GM12878 (cell line): ENCODE measurements at regions not wholly inside any gene's neighbourhood (a gene's known extent, or its start where the extent isn't known, plus 50 kb on each side); places are given as distances from the start of the nearest gene placed in this dataset.
A peak's percentile ranks its signal among the peaks of the same experiment; 100 is the strongest.

Experiments used
- ATAC-seq: fragments of 200-7000 bp; cut with Tn5 transposase; 3 replicates; pipeline ENCODE4 v1.9.1; 2020; ENCODE audit warnings: mild to moderate bottlenecking, moderate library complexity
- BruUV-seq: library from RNA; stranded (reverse); fragments of 400-500 nt; replicated peaks from 2 replicates; lab custom pipeline; 2021; lab: Mats Ljungman, UMichigan
- CTCF ChIA-PET: fragments of 300-600 bp; sonication (Branson Sonifier 250); formaldehyde crosslinking; extraction: SDS; loops from one replicate; lab custom pipeline; 2021; ENCODE audit warnings: inconsistent platforms; lab: Yijun Ruan, JAX
- POLR2A ChIA-PET: fragments of 350-600 bp; formaldehyde crosslinking; extraction: SDS; loops from one replicate; lab custom pipeline; 2021; ENCODE audit warnings: inconsistent platforms; lab: Charles Lee
- RAD21 ChIA-PET: fragments of 300-600 bp; sonication (Branson Sonifier 250); formaldehyde crosslinking; loops from one replicate; lab custom pipeline; 2023; ENCODE audit warnings: antibody characterized with exemption; ENCODE audit not compliant: unreplicated experiment; lab: Charles Lee
- SMC1A ChIA-PET: fragments of 300-600 bp; sonication (Branson Sonifier 250); formaldehyde crosslinking; loops from one replicate; lab custom pipeline; 2023; ENCODE audit not compliant: unreplicated experiment, uncharacterized antibody; lab: Charles Lee
- DNase-seq: peaks from one replicate; pipeline ENCODE4 v3.0.0-alpha.2; 2011; ENCODE audit warnings: low read depth, low spot score
- FAIRE-seq: peaks from 3 replicates; lab custom pipeline; 2011; peaks lifted over from hg19 to GRCh38; lab: Jason Lieb, UNC
- H2AFZ ChIP-seq: 2 replicates; pipeline ENCODE4 v1.6.0; 2011; ENCODE audit warnings: low read depth, low read length, control low read depth; ENCODE audit not compliant: control insufficient read depth
- H3K27ac ChIP-seq: 2 replicates; pipeline ENCODE4 v1.5.1; 2011; ENCODE audit warnings: control low read depth; ENCODE audit not compliant: control insufficient read depth, insufficient read depth
- H3K27me3 ChIP-seq, 2 experiments: replicated peaks in 1 of 2; 2 replicates each; pipeline versions ENCODE4 v1.6.0 to v1.6.1; 2011; ENCODE audit warnings: low read length in 1 of 2; ENCODE audit not compliant: control insufficient read depth in 2 of 2, insufficient read depth in 2 of 2
- H3K36me3 ChIP-seq, 2 experiments: 2 replicates each; pipeline ENCODE4 v1.5.1; 2011; ENCODE audit warnings: low read length in 1 of 2; ENCODE audit not compliant: control insufficient read depth in 2 of 2, insufficient read depth in 2 of 2
- H3K4me1 ChIP-seq: 2 replicates; pipeline ENCODE4 v1.6.1; 2011; ENCODE audit warnings: mild to moderate bottlenecking, low read length, moderate library complexity, mixed read lengths; ENCODE audit not compliant: control insufficient read depth, insufficient read depth
- H3K4me2 ChIP-seq: 2 replicates; pipeline ENCODE4 v1.6.0; 2011; ENCODE audit warnings: control low read depth; ENCODE audit not compliant: control insufficient read depth, insufficient read depth
- H3K4me3 ChIP-seq: fragments of 200-600 bp; sonication (generic); 2 replicates; pipeline ENCODE4 v1.5.1; 2016
- H3K79me2 ChIP-seq: 2 replicates; pipeline ENCODE4 v1.6.0; 2011; ENCODE audit warnings: low read length; ENCODE audit not compliant: control insufficient read depth, insufficient read depth
- H3K9ac ChIP-seq: 2 replicates; pipeline ENCODE4 v1.8.0; 2011; ENCODE audit warnings: low read length, control low read depth, mixed read lengths; ENCODE audit not compliant: control insufficient read depth, insufficient read depth
- H3K9me3 ChIP-seq: replicated peaks from 3 replicates; pipeline ENCODE4 v1.5.1; 2011; ENCODE audit warnings: mild to moderate bottlenecking, low read length; ENCODE audit not compliant: control insufficient read depth, insufficient read depth
- H4K20me1 ChIP-seq: 2 replicates; pipeline ENCODE4 v1.6.0; 2011; ENCODE audit not compliant: control insufficient read depth, insufficient read depth
- BHLHE40 ChIP-seq, 2 experiments: fragments of 450-650 bp in 1 of 2; IDR thresholded peaks; 2 replicates each; pipeline ENCODE4 v1.6.1; 2011 to 2017; ENCODE audit warnings: low read depth in 2 of 2, borderline replicate concordance in 1 of 2, improper control_type of control experiment in 1 of 2, low read length in 1 of 2, mild to moderate bottlenecking in 1 of 2
- DPF2 ChIP-seq: fragments of 450-650 bp; IDR thresholded peaks from 2 replicates; pipeline ENCODE4 v1.6.1; 2017; ENCODE audit warnings: mild to moderate bottlenecking
- IKZF1 ChIP-seq: fragments of 450-650 bp; conservative IDR thresholded peaks from 2 replicates; pipeline ENCODE4 v1.6.1; 2017; ENCODE audit warnings: antibody characterized with exemption, mild to moderate bottlenecking
- IKZF2 ChIP-seq, 2 experiments: fragments of 450-650 bp; IDR thresholded peaks; 2 replicates each; pipeline ENCODE4 v1.6.1; 2017; ENCODE audit warnings: mild to moderate bottlenecking in 2 of 2, moderate library complexity in 2 of 2
- IRF4 ChIP-seq: IDR thresholded peaks from 2 replicates; pipeline ENCODE4 v1.6.1; 2011; ENCODE audit warnings: low read depth, low read length
- MTA2 ChIP-seq: fragments of 450-650 bp; IDR thresholded peaks from 2 replicates; pipeline ENCODE4 v1.6.1; 2016; ENCODE audit warnings: low read depth, mild to moderate bottlenecking, moderate library complexity
- MYB ChIP-seq: fragments of 150-350 bp; IDR thresholded peaks from 2 replicates; pipeline ENCODE4 v1.6.1; 2014; ENCODE audit warnings: mild to moderate bottlenecking, low read depth, low read length, borderline replicate concordance
- NBN ChIP-seq: fragments of 450-650 bp; IDR thresholded peaks from 2 replicates; pipeline ENCODE4 v1.6.1; 2016
- NFYA ChIP-seq: IDR thresholded peaks from 2 replicates; pipeline ENCODE4 v1.6.1; 2011; ENCODE audit warnings: low read depth, mild to moderate bottlenecking, low read length, improper control_type of control experiment, borderline replicate concordance
- NRF1 ChIP-seq: conservative IDR thresholded peaks from 2 replicates; pipeline ENCODE4 v1.6.1; 2011; ENCODE audit warnings: mild to moderate bottlenecking, low read depth, low read length, improper control_type of control experiment
- PAX8 ChIP-seq: fragments of 450-650 bp; IDR thresholded peaks from 2 replicates; pipeline ENCODE4 v1.6.1; 2017; ENCODE audit warnings: mild to moderate bottlenecking, moderate library complexity
- RUNX3 ChIP-seq: IDR thresholded peaks from 2 replicates; pipeline ENCODE4 v1.6.1; 2012; ENCODE audit warnings: low read length, inconsistent platforms
- SPI1 ChIP-seq: IDR thresholded peaks from 2 replicates; pipeline ENCODE4 v1.6.1; 2011; ENCODE audit warnings: low read depth, mild to moderate bottlenecking, low read length, moderate library complexity, borderline replicate concordance; ENCODE audit not compliant: insufficient read depth
- TCF12 ChIP-seq: IDR thresholded peaks from 2 replicates; pipeline ENCODE4 v1.6.1; 2011; ENCODE audit warnings: low read depth, mild to moderate bottlenecking, low read length
- TCF3 ChIP-seq: IDR thresholded peaks from 2 replicates; pipeline ENCODE4 v1.6.1; 2012; ENCODE audit warnings: low read depth, mild to moderate bottlenecking, low read length, borderline replicate concordance; ENCODE audit not compliant: insufficient read depth
- WRNIP1 ChIP-seq: IDR thresholded peaks from 2 replicates; pipeline ENCODE4 v1.6.1; 2011; ENCODE audit warnings: low read depth, low read length, improper control_type of control experiment, borderline replicate concordance
- ZSCAN29 ChIP-seq: fragments of 450-650 bp; IDR thresholded peaks from 2 replicates; pipeline ENCODE4 v1.6.1; 2017; ENCODE audit warnings: mild to moderate bottlenecking, moderate library complexity
- WGBS: methylation state at CpG from one replicate; pipeline ENCODE4 v1.1.6; 2016; ENCODE audit warnings: low lambda C conversion rate; ENCODE audit not compliant: insufficient replicate concordance, insufficient coverage; ENCODE audit errors: missing lambda C conversion rate; 5-methylcytosine and 5-hydroxymethylcytosine counted together
- in situ Hi-C: fragments of 300-500 bp; cut with MboI; formaldehyde crosslinking; loops from 9 replicates; pipeline ENCODE4 v1.14.3; 2018; ENCODE audit warnings: mixed read lengths
- intact Hi-C: fragments of 100-400 bp; cut with micrococcal nuclease; formaldehyde crosslinking; loops from one replicate; pipeline ENCODE4 v1.14.2; 2022; ENCODE audit not compliant: unreplicated experiment
- TF ChIP-seq, protein P1 (sequence below): IDR thresholded peaks from 2 replicates; pipeline ENCODE4 v1.6.1; 2012; ENCODE audit warnings: low read depth, low read length, improper control_type of control experiment
- TF ChIP-seq, protein P2 (sequence below): IDR thresholded peaks from 2 replicates; pipeline ENCODE4 v1.6.1; 2012; ENCODE audit warnings: low read depth, low read length, improper control_type of control experiment
- TF ChIP-seq, protein P3 (sequence below): fragments of 450-650 bp; IDR thresholded peaks from 2 replicates; pipeline ENCODE4 v1.6.1; 2017; ENCODE audit warnings: mild to moderate bottlenecking, low read depth, inconsistent platforms; ENCODE audit not compliant: poor library complexity, severe bottlenecking

DNA sequence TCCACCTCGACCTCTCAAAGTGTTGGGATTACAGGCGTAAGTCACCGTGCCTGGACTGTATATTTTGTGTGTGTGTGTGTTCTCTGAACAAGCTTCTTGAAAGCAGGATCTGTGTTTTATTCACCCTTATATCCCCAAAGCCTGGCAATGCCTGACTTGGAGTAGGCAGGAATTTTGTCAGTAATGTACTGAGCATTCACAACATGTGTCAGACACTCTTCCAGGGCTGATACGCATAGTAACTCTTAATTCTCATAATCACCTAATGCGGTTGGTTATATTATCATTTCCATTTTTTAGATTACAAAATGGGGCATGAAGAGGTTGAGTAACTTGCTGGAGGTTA, 50.4 kb upstream of the PLEKHG3 start (continued):
- TF ChIP-seq TCF12, result no peak

GRCh38 chr14:64654246-64654900, 49.9 kb upstream of the PLEKHG3 start:
- RAD21 ChIA-PET, result interaction anchor here (1.0 to 1.5 kb wide), 7 partner anchors 14 to 310 kb away, joined by 3 to 8 read pairs (median 5); no protein-coding TSS in a partner anchor
- in situ Hi-C loops (no loop called here), intact Hi-C loops (no loop called here)
- 2% methylated on average over 5 of the region's 5 CpGs for WGBS
- H3K9ac ChIP-seq, result no peak overlapping the region
- H4K20me1 ChIP-seq, result no peaks in the 10 kb centered on the region
- no peaks in the 10 kb centered on the region; the same call in 1 of the 2 replicates for H3K4me1 ChIP-seq
- H3K27ac ChIP-seq, result no peak overlapping the region
- DNase-seq (peak; percentile 27), FAIRE-seq (peak; percentile 47), ATAC-seq (peak; percentile 86)
- H3K4me2 ChIP-seq, result 0 out of 2 replicates have a peak overlapping the region, but pooled peaks have one; percentile 9
- no peak overlapping the region for H3K4me3 ChIP-seq
- POLR2A ChIA-PET, result interaction anchor here (0.9 to 2.1 kb wide), 4 partner anchors 8 to 16 kb away, joined by 3 to 7 read pairs (median 4); no protein-coding TSS in a partner anchor
- H2AFZ ChIP-seq, result no peak overlapping the region; the same call in 1 of the 2 replicates
- CTCF ChIA-PET, result interaction anchor here (0.8 to 3.3 kb wide), 7 partner anchors 10 to 114 kb away, joined by 3 to 30 read pairs (median 4); partner anchors contain the start of gene HSPA2
- no peaks in the 10 kb centered on the region for H3K79me2 ChIP-seq
- no peaks in the 10 kb centered on the region for H3K36me3 ChIP-seq
- H3K9me3 ChIP-seq, result no peaks in the 10 kb centered on the region; the same call in 2 of the 3 replicates
- no peaks in the 10 kb centered on the region for H3K27me3 ChIP-seq
- SMC1A ChIA-PET, result interaction anchor here (0.7 to 2.1 kb wide), 10 partner anchors 10 to 139 kb away, joined by 3 to 9 read pairs (median 3); no protein-coding TSS in a partner anchor
- no TSS peak for BruUV-seq
- TF ChIP-seq IRF4 (no peak), IKZF1 (peak; percentile 39; the same call in 1 of the 2 replicates), TCF3 (no peak), MYB (no peak), MTA2 (0 out of 2 replicates have a peak, but pooled peaks have one; percentile 23), RUNX3 (peak; percentile 30), PAX8 (no peak), NRF1 (no peak), WRNIP1 (no peak), ZSCAN29 (no peak), IKZF2 (IDR thresholded peaks at IDR 0.05) (peak; percentile 25 to 34; a peak in 2 of 4 replicates), NBN (peak; percentile 45; the same call in 1 of the 2 replicates), SPI1 (peak; percentile 74; the same call in 1 of the 2 replicates), BHLHE40 (IDR thresholded peaks at IDR 0.05; ENCODE audit: borderline replicate concordance in 1 of 2, low read depth in 2 of 2, low read length in 1 of 2) (0 out of 4 replicates have a peak, but pooled peaks of 1 of the 2 experiments have one; percentile 20), DPF2 (0 out of 2 replicates have a peak, but pooled peaks have one; percentile 43), NFYA (no peak)
- TF ChIP-seq, protein P1, sequence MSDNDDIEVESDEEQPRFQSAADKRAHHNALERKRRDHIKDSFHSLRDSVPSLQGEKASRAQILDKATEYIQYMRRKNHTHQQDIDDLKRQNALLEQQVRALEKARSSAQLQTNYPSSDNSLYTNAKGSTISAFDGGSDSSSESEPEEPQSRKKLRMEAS, result no peak
- TF ChIP-seq, protein P2, sequence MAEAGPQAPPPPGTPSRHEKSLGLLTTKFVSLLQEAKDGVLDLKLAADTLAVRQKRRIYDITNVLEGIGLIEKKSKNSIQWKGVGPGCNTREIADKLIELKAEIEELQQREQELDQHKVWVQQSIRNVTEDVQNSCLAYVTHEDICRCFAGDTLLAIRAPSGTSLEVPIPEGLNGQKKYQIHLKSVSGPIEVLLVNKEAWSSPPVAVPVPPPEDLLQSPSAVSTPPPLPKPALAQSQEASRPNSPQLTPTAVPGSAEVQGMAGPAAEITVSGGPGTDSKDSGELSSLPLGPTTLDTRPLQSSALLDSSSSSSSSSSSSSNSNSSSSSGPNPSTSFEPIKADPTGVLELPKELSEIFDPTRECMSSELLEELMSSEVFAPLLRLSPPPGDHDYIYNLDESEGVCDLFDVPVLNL, result no peak
- TF ChIP-seq, protein P3, sequence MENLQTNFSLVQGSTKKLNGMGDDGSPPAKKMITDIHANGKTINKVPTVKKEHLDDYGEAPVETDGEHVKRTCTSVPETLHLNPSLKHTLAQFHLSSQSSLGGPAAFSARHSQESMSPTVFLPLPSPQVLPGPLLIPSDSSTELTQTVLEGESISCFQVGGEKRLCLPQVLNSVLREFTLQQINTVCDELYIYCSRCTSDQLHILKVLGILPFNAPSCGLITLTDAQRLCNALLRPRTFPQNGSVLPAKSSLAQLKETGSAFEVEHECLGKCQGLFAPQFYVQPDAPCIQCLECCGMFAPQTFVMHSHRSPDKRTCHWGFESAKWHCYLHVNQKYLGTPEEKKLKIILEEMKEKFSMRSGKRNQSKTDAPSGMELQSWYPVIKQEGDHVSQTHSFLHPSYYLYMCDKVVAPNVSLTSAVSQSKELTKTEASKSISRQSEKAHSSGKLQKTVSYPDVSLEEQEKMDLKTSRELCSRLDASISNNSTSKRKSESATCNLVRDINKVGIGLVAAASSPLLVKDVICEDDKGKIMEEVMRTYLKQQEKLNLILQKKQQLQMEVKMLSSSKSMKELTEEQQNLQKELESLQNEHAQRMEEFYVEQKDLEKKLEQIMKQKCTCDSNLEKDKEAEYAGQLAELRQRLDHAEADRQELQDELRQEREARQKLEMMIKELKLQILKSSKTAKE, result no peak
